Mammary epithelial cell (primary cell): ENCODE measurements at regions not wholly inside any gene's neighbourhood (a gene's known extent, or its start where the extent isn't known, plus 50 kb on each side); places are given as distances from the start of the nearest gene placed in this dataset.

Experiments used
- EZH2 ChIP-seq: IDR thresholded peaks from 2 replicates; pipeline ENCODE4 v1.6.1; 2012; ENCODE audit warnings: low read length, inconsistent platforms, borderline replicate concordance
- TF ChIP-seq, protein P1 (sequence below), 2 donors: IDR thresholded peaks in 1 of 2; conservative IDR thresholded peaks in 1 of 2; 2 replicates each; pipeline ENCODE4 v1.5.1; 2011 to 2012; ENCODE audit warnings: inconsistent platforms in 2 of 2, low read length in 2 of 2, mild to moderate bottlenecking in 2 of 2, control low read depth in 1 of 2, low read depth in 1 of 2; ENCODE audit not compliant: insufficient read depth in 1 of 2; ENCODE audit errors: extremely low read depth in 1 of 2

DNA sequence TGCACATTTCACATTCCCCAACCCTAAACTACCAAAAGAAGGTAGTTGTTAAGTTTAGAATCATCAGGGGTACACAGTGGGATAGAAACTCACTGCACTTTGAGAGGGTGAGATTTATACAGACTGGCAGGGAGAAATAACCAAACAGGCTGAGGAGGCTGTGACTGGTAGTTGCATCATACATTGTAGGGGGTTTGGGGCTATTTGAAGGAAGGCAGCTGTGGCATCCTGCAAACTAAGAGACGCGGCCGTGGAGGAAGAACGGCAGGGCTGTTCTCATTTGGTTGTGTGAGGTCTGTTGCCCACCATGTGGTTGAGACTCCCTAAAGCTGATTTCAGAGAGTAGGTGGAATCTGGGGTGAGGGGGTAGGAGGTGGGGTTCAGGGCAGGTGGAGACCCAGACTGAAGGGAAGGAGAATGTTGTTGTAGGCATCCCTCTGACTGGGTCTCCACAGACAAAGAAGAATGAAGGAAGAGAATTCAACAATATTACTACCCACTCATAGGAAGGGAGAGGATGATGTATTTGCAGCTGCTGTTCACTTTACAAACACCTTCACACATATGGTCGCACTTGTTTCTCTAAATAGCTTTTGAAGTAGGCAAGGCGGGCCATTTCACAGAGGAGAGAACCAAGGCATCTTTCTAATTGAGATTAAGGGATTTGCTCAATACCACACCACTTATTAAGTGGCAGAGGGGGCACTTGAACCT is 170.9 kb upstream of the SIX2 start:
- TF ChIP-seq, protein P1, sequence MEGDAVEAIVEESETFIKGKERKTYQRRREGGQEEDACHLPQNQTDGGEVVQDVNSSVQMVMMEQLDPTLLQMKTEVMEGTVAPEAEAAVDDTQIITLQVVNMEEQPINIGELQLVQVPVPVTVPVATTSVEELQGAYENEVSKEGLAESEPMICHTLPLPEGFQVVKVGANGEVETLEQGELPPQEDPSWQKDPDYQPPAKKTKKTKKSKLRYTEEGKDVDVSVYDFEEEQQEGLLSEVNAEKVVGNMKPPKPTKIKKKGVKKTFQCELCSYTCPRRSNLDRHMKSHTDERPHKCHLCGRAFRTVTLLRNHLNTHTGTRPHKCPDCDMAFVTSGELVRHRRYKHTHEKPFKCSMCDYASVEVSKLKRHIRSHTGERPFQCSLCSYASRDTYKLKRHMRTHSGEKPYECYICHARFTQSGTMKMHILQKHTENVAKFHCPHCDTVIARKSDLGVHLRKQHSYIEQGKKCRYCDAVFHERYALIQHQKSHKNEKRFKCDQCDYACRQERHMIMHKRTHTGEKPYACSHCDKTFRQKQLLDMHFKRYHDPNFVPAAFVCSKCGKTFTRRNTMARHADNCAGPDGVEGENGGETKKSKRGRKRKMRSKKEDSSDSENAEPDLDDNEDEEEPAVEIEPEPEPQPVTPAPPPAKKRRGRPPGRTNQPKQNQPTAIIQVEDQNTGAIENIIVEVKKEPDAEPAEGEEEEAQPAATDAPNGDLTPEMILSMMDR (conservative IDR thresholded peaks at IDR 0.05 in 1 of 2, IDR thresholded peaks at IDR 0.05 in 1 of 2; ENCODE audit: extremely low read depth in 1 of 2, insufficient read depth in 1 of 2, low read depth in 1 of 2, low read length in 2 of 2), result no peak
- TF ChIP-seq EZH2, result no peak
